ENCODE measurements at regions not wholly inside any gene's neighbourhood (a gene's known extent, or its start where the extent isn't known, plus 50 kb on each side); places are given as distances from the start of the nearest gene placed in this dataset.

- TF ChIP-seq REST (IDR thresholded peaks at IDR 0.05), result no peak
- no peak for TF ChIP-seq FOXA1 (IDR thresholded peaks at IDR 0.05)
- TF ChIP-seq YY1 (IDR thresholded peaks at IDR 0.05), result no peak
- no peak for TF ChIP-seq ZBTB33 (IDR thresholded peaks at IDR 0.05)
- TF ChIP-seq CTCF (IDR thresholded peaks at IDR 0.05; ENCODE audit: low read depth, low read length, missing input control), result no peak
- no peak for TF ChIP-seq TAF1 (conservative IDR thresholded peaks at IDR 0.05)
- TF ChIP-seq MAX (IDR thresholded peaks at IDR 0.05), result no peak
- no peak for TF ChIP-seq ATF3 (IDR thresholded peaks at IDR 0.05)
- TF ChIP-seq JUND (IDR thresholded peaks at IDR 0.05), result no peak
- TF ChIP-seq RAD21 (IDR thresholded peaks at IDR 0.05), result no peak
- no peak for TF ChIP-seq SP1 (IDR thresholded peaks at IDR 0.05)
- TF ChIP-seq GABPA (IDR thresholded peaks at IDR 0.05 in 1 of 2, conservative IDR thresholded peaks at IDR 0.05 in 1 of 2), result no peak
- TF ChIP-seq EGR1 (IDR thresholded peaks at IDR 0.05; ENCODE audit: low read depth in 2 of 2), result no peak
Observed at GRCh38 chr15:47506329-47507100, 210.8 kb upstream of the SEMA6D start.
